GM18505 (cell line): ENCODE measurements at regions not wholly inside any gene's neighbourhood (a gene's known extent, or its start where the extent isn't known, plus 50 kb on each side); places are given as distances from the start of the nearest gene placed in this dataset.
"Not testable (repeated sequence)": the region's sequence is repeated elsewhere in the genome, so short reads cannot be mapped to it uniquely, and the experiment has no call there.

Experiments used
- ATAC-seq: cut with Tn5 transposase; IDR thresholded peaks from one replicate; pipeline ENCODE4 v1.9.1; 2021; ENCODE audit not compliant: unreplicated experiment
- POLR2A ChIP-seq: IDR thresholded peaks from 4 replicates; pipeline ENCODE4 v1.6.1; 2011; ENCODE audit warnings: borderline replicate concordance; ENCODE audit not compliant: insufficient read depth, insufficient read length; ENCODE audit errors: extremely low read depth

DNA sequence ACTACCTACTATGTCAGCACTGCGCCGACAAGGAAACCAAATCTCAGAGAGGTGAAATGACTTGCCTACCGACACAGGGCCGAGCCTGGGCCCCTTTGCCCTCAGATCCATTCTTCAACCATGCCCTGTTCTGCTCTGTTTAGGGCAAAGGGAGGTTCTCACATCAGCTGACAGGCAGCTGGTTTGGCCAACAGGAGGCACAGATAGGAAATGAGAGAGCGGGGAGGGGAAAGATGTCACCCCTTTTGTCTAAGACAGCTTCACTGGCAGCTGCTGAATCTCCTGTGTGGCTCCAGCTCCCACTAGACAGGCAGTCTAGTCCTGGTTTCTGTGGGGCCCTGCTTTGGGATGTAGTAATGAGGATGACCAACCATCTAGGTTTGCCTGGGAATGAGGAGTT lies 158.7 kb downstream of the TMEM200A start:
- TF ChIP-seq POLR2A = no peak
- no peak for ATAC-seq

DNA sequence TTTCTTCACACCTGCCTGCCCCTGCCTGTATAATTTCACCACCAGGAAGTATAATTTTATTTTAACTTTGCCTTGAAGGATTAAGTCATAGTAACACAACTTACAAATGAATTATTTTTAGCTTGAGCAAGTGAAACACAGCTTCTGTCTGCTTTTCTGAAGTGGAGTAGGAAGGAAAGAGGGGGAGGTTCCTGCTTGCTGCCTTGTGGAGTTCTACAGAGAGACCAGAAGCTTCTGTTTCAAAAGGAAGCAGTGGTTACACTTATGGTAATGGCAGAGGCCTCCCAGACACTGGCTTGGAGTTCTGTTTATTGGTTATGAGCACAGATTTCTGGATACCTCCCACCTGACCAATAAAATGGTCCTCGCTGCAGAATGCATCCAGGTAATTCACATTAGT lies 159.6 kb downstream of the TMEM200A start:
- no peak for TF ChIP-seq POLR2A
- peak; percentile 60 for ATAC-seq

DNA sequence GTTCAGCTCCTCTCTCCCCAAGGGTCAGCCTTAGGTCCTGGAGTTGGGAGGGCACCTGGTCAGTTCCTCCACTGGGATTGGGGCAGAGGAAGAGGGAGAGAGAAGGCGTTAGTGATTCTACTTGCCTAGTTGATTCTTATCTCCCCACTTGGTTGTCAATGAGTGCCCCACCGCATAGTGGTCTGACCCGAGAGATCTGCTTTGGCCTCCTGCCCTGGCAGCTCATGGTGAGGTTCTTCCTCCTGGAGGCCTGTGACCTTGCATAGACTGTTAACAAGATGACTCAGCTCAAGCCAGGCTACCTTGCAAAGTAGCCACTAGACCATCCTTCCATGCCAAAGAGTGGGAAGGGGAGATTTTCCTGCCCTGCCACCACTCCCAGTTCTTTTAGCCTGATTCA lies 160.6 kb downstream of the TMEM200A start:
- no peak for TF ChIP-seq POLR2A
- ATAC-seq = no peak

DNA sequence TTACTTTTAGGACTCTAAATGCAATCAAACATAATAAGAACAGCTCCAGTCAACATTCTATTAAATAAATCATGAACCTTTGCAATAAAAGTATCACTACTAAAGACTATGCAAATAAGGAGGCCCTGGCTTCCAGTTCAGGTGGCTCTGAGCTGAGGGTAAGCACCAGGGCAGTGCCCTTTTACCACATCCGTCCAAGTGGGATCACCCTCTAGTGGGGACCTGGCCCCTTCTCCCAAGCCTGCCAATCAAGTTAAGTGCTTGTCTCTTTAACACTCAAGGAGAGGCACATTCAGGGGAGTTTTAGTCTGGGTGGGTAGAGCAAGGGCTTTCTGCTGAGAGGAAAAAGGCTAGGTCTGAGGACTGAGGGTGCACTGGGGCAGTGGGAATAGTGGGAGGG lies 161.4 kb downstream of the TMEM200A start:
- ATAC-seq = no peak
- no peak for TF ChIP-seq POLR2A

DNA sequence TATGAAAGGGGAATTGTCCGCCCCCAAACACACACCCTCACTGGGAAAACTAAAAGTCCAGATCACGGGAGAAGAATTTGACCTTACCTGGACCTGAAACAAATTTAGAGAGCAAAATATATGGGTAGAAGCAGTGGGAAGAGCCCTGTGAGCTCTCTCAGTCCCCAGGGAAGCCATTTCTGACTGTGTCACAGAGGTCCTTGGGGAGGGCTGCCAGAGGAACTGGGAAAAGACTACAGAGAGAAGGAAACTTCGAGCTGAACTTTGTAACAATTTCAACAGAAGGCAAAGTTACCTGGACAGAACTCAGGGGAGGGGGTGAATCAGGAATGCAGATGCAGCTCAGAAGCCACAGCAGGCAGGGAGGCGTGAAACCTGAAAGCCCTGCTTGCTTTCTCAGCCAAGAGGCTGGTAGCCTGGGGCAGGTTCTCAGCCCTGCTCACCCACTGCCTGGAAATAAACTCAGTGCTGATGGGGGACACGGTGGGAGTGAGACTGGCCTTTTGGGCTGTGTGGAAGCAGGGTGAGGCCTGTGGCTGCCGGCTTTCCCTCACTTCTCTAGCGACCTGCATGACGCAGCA lies 163.8 kb downstream of the TMEM200A start:
- no peak for ATAC-seq
- no peak for TF ChIP-seq POLR2A

DNA sequence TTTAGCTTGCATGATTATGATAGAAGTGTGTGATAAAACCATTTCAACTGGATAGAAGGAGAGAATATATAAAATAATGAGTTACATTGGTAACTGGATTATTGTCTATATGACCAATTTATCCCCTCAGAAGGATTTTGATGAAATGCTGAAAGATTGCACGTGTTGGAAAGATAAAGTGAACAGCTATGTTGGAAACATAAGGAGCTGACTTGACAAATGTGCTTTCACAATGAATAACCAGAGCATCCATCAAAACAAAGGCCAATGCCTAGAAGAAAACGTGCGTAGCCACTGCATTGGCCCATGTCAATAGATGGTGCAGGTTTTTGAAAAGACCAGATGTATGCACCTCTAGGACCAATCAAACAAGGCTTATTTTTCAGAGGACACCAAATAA lies 168.8 kb downstream of the TMEM200A start:
- no peak for TF ChIP-seq POLR2A
- ATAC-seq = no peak

DNA sequence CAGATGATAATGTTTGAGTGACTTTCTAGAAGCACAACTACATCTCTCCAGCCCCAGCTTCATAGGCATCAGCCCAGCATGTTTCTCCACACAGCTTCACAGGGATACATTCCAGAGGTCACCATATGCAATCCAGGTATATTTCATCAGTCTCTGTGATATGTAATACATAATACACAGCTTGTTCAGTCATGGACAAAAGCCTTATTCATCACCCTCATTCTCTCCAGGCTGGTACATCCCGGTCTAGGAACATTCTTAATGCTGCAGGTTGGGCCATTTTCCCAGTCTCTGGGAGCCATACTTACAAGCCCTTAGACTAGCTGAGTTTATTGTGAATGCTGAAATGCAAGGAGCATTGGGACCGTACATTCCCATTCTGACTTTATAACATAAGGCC lies 169.4 kb downstream of the TMEM200A start:
- no peak for ATAC-seq
- no peak for TF ChIP-seq POLR2A

DNA sequence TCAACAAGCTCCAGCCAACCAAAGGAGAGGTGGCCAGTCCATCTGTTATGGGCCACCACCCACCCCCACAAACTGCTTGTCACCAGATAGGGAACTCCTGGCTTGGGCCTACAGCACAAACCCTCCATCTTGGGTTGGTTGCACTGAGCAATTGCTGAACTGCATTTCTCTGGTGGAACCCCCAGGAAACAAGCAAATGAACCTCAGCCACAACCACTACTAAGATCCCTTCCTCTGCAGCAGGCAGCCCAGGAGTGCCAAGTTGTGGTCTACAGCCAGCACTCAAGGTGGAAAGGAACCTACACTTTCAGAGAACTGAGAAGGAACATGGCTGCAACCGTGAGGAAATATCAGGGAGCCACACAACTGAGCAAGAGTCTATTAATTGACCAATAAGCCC lies 171.6 kb downstream of the TMEM200A start:
- no peak for TF ChIP-seq POLR2A
- ATAC-seq = no peak

DNA sequence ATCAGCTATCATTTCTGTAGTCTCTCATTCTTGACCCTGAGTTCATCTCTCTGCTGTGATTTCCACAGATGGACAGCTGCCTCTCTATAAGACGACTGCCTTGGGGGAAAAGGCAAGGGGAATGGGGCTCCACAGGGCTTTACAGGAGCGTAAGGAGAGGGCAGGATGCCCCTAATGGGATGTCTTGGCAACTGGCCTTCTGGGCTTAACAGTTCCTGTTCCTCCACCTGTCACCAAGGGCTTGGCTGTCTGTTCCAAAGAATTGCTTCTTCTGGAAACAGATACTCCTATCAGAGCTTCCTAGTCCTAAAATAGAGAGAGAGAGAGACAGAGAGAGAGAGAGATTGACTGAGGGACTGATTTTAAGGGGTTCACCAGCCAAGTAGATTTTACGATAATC lies 181.9 kb downstream of the TMEM200A start:
- ATAC-seq = no peak
- no peak for TF ChIP-seq POLR2A

DNA sequence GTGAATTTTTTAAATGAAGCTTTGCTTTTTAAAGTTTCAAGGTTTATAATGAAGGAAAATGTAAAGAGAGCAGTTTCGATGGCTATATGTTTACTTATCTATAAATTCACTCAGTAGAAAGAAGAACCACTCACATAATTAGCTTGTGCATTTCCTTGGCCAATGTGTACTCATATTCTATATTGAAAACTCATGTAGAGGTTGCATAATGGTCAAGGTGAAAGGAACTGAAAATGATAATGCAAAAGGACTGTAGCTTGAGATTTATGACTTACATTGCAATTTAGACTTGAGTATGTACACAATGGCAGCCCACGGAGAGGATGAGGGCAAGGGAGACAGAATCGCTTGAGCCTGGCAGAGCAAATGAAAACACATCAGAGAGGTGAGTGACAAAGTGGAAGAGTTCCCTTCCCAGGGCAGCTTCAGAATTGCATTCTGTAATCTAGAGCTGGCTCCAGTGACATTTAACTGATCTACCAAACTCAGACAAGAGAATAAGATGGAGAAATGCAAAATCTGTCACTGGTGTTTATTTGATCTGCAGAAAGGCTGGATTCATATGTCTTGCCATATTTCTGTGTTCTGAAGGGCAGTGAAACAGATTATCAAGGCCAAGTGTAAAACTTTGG lies 191.8 kb downstream of the TMEM200A start:
- no peak for ATAC-seq
- no peak for TF ChIP-seq POLR2A

DNA sequence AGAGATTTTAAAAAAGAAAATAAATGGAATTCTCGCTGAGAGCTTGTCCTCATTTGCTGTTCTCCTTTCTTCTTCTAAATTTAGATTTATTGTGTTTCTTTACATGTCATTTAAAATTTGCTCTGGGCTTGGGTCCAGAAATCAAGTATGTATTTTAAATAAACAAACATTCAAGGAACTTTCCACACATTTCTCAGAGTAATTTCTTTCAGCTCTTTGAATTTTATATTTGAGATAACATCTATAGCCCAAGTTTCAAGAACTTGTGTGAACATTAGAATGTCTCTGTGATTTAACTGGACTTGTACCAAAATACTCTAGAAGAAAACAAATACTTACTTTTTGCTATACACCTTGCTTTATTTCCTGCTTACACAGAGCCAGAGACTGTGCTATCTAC lies 192.3 kb downstream of the TMEM200A start:
- TF ChIP-seq POLR2A = no peak
- no peak for ATAC-seq

DNA sequence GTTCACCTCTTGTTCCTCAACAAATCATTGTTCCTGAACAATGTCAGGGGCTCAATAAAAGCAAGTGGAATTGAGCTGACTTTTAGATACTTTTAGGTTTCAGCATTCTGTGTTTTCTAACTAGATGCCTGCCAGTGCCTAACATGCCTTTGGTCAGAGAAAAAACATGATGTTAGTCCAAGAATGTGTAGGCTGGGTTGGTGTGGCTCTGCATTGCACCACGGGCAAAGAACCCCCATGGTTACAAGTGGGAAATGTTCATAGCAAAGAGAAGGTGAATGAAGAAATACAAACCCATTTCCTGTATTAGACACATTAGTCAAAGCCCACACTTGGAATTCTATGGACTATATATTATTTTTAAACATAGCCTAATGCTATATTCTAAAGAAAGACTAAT lies 193.3 kb downstream of the TMEM200A start:
- no peak for TF ChIP-seq POLR2A
- no peak for ATAC-seq

DNA sequence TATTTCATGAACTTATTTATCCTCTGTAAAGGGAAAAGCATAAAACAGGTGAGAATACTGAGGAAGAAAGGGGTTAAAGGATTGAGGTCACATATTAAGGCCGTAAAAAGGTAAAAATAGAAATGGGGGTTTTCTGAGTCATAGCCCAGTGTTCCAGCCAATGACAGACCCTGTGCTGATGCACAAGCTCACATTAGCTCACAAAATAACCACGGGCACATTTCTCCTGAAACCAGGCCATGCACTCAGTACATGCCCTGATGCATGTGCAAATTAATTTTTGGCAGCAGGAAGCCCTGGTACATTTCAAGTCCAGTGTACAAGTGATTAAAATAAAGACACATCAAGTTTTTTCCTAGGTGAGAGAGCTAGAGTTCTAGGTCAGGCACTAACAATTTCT lies 194.4 kb downstream of the TMEM200A start:
- no peak for TF ChIP-seq POLR2A
- no peak for ATAC-seq

DNA sequence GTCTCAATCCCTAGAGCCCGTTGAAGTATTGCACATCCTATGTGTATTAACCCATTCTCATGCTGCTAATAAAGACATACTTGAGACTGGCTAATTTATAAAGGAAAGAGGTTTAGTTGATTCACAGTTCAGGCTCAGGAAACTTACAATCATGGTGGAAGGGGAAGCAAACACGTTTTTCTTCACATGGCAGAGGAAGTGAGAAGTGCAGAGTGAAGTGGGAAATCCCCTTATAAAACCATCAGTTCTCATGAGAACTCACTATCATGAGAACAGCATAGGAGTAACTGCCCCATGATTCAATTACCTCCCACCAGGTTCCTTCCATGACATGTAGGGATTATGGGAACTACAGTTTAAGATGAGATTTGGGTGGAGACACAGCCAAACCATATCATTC lies 195.3 kb downstream of the TMEM200A start:
- ATAC-seq = not testable (repeated sequence)

DNA sequence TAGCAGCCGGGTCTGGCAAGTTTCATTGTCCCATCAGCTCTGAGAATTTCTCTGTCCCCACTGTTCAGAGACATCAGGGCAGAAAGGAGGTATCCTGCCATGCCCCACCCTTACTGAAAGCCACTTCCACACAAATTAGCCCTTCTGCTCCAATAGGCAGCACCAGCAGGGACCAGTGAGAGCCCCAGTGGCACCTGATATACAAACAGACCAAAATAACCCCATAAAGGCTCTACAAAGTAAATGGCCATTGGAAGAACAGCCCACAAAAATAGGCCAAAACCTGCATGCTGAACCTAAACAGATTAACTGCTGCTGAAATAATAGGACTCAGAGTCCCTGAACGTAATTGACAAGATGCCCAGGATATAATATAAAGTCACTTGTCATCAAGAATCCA lies 199.9 kb downstream of the TMEM200A start:
- no peak for ATAC-seq
- TF ChIP-seq POLR2A = no peak
